ENCODE measurements at regions not wholly inside any gene's neighbourhood (a gene's known extent, or its start where the extent isn't known, plus 50 kb on each side); places are given as distances from the start of the nearest gene placed in this dataset.

- TF ChIP-seq CTCF (IDR thresholded peaks at IDR 0.05) (no peak), POLR2A (IDR thresholded peaks at IDR 0.05) (no peak), POLR2AphosphoS5 (IDR thresholded peaks at IDR 0.05) (no peak)
Measured at GRCh38 chr5:33048315-33048714, 337.2 kb downstream of the NPR3 start.
